OCI-LY1 (cell line): ENCODE measurements at regions not wholly inside any gene's neighbourhood (a gene's known extent, or its start where the extent isn't known, plus 50 kb on each side); places are given as distances from the start of the nearest gene placed in this dataset.

Experiments used
- EZH2 ChIP-seq: fragments of 200-600 bp; sonication (generic), shearing (Covaris generic); IDR thresholded peaks from 2 replicates; pipeline ENCODE4 v1.8.0; 2017; ENCODE audit warnings: borderline replicate concordance, mixed run types, mild to moderate bottlenecking, antibody characterized with exemption, low read length, moderate library complexity, mixed read lengths
- TF ChIP-seq, protein P1 (sequence below): fragments of 200-600 bp; sonication (generic), shearing (Covaris generic); IDR thresholded peaks from 2 replicates; pipeline ENCODE4 v1.5.1; 2017; ENCODE audit warnings: mild to moderate bottlenecking, antibody characterized with exemption, low read length, moderate library complexity, mixed read lengths

DNA sequence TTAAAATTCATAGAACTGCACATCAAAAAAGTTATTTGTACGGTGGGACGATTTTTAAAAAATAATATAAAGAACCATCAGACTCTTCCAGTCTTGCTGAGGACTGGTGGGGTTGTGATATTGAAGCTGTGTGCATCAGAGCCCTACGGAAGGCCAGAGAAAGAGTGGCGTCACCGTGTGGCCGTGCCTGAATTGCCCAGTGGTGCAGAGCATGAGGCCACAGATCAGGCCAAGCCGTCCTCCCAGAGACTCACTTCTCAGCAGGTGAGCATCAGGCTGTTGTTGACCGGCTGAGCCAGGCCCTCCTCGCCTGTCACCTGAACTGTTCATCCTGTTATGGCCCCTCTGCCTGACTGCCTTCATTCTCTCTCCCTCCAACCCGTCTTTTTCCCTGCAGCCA, 1013.9 kb downstream of the TBC1D22A start:
- TF ChIP-seq, protein P1, sequence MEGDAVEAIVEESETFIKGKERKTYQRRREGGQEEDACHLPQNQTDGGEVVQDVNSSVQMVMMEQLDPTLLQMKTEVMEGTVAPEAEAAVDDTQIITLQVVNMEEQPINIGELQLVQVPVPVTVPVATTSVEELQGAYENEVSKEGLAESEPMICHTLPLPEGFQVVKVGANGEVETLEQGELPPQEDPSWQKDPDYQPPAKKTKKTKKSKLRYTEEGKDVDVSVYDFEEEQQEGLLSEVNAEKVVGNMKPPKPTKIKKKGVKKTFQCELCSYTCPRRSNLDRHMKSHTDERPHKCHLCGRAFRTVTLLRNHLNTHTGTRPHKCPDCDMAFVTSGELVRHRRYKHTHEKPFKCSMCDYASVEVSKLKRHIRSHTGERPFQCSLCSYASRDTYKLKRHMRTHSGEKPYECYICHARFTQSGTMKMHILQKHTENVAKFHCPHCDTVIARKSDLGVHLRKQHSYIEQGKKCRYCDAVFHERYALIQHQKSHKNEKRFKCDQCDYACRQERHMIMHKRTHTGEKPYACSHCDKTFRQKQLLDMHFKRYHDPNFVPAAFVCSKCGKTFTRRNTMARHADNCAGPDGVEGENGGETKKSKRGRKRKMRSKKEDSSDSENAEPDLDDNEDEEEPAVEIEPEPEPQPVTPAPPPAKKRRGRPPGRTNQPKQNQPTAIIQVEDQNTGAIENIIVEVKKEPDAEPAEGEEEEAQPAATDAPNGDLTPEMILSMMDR: peak; percentile 22; the same call in 1 of the 2 replicates
- TF ChIP-seq EZH2: no peak
